Mammary epithelial cell (primary cell): ENCODE measurements at regions not wholly inside any gene's neighbourhood (a gene's known extent, or its start where the extent isn't known, plus 50 kb on each side); places are given as distances from the start of the nearest gene placed in this dataset.

Experiments
- EZH2 ChIP-seq: IDR thresholded peaks from 2 replicates; pipeline ENCODE4 v1.6.1; 2012; ENCODE audit warnings: low read length, inconsistent platforms, borderline replicate concordance
- TF ChIP-seq, protein P1 (sequence below), 2 donors: IDR thresholded peaks in 1 of 2; conservative IDR thresholded peaks in 1 of 2; 2 replicates each; pipeline ENCODE4 v1.5.1; 2011 to 2012; ENCODE audit warnings: inconsistent platforms in 2 of 2, low read length in 2 of 2, mild to moderate bottlenecking in 2 of 2, control low read depth in 1 of 2, low read depth in 1 of 2; ENCODE audit not compliant: insufficient read depth in 1 of 2; ENCODE audit errors: extremely low read depth in 1 of 2

DNA sequence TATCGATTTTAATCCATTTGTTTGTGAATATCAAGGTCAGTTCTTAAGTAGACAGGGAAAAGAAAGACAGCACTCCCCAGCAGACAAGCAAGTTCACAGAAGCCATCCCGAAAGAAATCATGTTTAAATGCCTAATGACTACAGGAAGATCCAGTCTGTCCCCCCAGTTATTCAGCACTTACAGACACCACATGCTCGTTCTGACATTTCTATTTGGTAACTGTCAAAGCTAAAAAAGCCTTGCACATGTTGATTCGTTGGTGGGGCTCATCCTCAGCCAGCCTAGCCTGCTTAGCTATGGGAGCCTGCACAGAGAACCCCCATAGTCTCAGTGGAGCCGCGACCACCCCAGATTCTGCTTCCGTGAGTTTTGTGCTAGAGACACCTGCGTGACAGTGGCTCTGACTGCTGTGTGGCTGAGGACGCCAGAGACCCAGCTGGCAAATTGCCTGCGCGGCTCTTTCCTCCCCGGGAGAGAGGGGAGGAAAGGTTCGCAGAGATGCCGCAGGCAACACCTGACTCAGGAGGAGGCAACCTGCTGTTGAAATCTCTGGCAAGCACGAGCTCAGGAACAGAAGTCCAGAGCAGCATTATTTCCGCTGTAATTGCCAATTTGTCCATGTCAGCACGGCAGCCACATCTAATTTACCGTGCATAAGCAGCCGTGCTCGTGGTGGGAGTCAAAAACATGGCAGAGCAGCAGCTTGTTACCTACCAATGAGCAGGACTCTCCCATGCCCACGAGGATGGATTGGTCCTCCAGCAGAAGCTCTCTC, 194.2 kb downstream of the GPAM start:
- TF ChIP-seq, protein P1, sequence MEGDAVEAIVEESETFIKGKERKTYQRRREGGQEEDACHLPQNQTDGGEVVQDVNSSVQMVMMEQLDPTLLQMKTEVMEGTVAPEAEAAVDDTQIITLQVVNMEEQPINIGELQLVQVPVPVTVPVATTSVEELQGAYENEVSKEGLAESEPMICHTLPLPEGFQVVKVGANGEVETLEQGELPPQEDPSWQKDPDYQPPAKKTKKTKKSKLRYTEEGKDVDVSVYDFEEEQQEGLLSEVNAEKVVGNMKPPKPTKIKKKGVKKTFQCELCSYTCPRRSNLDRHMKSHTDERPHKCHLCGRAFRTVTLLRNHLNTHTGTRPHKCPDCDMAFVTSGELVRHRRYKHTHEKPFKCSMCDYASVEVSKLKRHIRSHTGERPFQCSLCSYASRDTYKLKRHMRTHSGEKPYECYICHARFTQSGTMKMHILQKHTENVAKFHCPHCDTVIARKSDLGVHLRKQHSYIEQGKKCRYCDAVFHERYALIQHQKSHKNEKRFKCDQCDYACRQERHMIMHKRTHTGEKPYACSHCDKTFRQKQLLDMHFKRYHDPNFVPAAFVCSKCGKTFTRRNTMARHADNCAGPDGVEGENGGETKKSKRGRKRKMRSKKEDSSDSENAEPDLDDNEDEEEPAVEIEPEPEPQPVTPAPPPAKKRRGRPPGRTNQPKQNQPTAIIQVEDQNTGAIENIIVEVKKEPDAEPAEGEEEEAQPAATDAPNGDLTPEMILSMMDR (conservative IDR thresholded peaks at IDR 0.05 in 1 of 2, IDR thresholded peaks at IDR 0.05 in 1 of 2; ENCODE audit: extremely low read depth in 1 of 2, insufficient read depth in 1 of 2, low read depth in 1 of 2, low read length in 2 of 2) = no peak
- TF ChIP-seq EZH2 = no peak
